AG09309 (cell line): ENCODE measurements at regions not wholly inside any gene's neighbourhood (a gene's known extent, or its start where the extent isn't known, plus 50 kb on each side); places are given as distances from the start of the nearest gene placed in this dataset.
"Not testable (repeated sequence)": the region's sequence is repeated elsewhere in the genome, so short reads cannot be mapped to it uniquely, and the experiment has no call there.

Experiments used
- DNase-seq: peaks from one replicate; pipeline ENCODE4 v3.0.0-alpha.2; 2010; ENCODE audit warnings: low read depth
- H3K4me3 ChIP-seq: 2 replicates; pipeline ENCODE4 v1.5.1; 2011; ENCODE audit warnings: mild to moderate bottlenecking, low read depth, low read length, moderate library complexity; ENCODE audit not compliant: control insufficient read depth
- CTCF ChIP-seq: IDR thresholded peaks from 2 replicates; pipeline ENCODE4 v1.5.1; 2011; ENCODE audit warnings: mild to moderate bottlenecking, low read depth, low read length, inconsistent platforms; ENCODE audit not compliant: insufficient read depth, control insufficient read depth; ENCODE audit errors: missing control alignments

DNA sequence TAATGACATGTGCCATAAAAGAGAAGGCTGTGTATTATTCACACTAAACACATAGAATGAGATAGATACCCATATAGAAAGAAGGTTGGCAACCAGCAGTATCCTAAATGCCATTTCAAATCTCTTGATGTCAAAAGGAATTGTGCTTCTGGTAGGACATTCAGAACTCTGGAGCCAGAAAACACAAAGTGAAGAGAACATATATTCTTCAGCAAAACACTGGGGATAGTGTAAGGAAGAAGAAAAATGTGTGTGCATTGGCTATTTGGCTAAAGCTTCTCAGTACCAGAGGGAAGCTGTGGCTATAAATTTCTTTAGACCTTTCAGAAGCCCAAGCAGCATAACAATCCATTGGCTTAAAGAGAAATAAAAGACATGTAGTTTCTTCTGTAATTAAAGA is 551.6 kb upstream of the C9orf72 start:
- no peak for TF ChIP-seq CTCF
- DNase-seq = no peak
- H3K4me3 ChIP-seq = no peak overlapping the region

DNA sequence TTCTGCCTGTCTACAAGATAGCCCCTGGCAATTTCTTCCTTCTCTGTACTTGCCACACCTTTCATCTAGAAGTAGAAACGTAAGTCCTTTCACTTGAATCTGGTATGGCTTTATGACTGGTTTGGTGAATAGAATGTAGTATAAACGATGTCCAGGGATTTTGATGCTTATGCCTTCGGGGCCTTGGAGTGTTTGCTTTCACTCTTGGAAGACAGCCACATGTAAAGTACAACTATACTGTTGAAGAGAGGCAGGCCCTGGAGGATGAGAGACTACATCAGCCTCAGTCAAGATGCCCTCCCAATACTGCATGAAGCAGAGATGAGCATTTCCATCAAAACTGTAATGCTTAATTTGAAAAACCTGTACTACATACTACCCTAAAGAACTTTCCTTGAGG is 553.8 kb upstream of the C9orf72 start:
- DNase-seq = no peak
- no peak for TF ChIP-seq CTCF
- H3K4me3 ChIP-seq = no peak overlapping the region

GRCh38 chr9:28134446-28134976 is 561.2 kb upstream of the C9orf72 start:
- TF ChIP-seq CTCF = no peak
- no peak for DNase-seq
- no peak overlapping the region for H3K4me3 ChIP-seq

DNA sequence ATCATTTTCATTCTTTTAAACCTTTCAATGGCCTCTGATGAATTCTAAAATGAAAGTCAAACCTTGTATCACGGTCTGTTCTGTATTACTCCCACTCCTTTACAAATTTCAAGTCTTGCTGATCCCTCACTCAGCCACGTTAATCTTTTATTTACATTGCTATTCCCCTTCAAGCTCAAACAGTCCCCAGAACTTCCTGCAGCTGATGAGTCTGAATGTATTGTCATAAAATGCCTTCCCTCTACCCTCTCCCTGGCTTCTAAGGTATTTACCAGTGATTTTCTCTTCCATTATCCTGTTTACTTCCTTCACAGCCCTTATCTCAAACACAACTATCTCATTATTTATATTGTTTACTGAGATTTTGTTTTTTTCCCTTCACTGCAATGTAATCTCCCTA is 562.3 kb upstream of the C9orf72 start:
- no peak for DNase-seq
- no peak for TF ChIP-seq CTCF
- H3K4me3 ChIP-seq = no peak overlapping the region

DNA sequence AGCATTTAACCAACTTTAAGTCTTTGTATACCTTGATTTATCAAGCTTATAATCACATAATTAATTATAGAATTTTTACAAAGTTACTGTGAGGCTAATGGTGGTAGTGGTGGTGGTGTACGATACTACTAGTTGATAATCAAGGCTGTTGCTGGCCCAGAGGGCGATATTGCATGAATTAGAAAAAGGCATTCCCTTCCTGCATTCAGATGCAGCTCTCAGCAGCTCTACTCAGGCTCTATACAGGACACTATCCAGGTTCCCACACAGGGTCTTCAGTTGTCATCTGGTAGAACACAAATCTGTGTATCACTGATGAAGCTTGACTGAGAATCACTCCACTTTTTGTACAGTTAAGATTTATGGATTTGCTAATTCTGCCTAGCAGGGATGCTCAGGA is 562.8 kb upstream of the C9orf72 start:
- no peak for DNase-seq
- TF ChIP-seq CTCF = no peak

DNA sequence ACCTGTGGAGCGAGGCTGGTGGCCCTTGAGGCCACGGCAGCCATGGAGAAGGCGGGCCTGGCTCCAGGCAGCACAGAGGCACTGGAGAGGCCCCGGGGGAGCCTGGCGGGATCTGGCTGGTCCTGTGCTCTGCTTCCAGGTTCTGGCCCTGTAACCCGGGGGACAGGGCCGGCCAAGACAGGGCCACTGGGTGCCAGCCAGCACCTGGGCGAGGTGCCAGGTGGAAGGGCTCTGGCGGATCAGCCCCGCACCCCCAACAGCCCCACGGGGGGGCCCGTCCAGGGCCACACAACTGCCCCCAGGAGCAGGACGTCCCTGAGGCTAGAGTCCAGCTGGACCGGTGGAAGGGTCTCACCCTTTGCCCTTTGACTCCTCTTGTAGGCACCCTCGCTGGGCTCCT is 574.1 kb upstream of the C9orf72 start:
- H3K4me3 ChIP-seq, DNase-seq: not testable (repeated sequence)

More for the DNA sequence above, 562.8 kb upstream of the C9orf72 start:
- H3K4me3 ChIP-seq = no peak overlapping the region

GRCh38 chr9:28147923-28148597 is 574.8 kb upstream of the C9orf72 start:
- H3K4me3 ChIP-seq, DNase-seq: not testable (repeated sequence)

GRCh38 chr9:28149361-28150050 is 576.2 kb upstream of the C9orf72 start:
- H3K4me3 ChIP-seq, DNase-seq: not testable (repeated sequence)
